HG03575 (cell line): ENCODE measurements at regions not wholly inside any gene's neighbourhood (a gene's known extent, or its start where the extent isn't known, plus 50 kb on each side); places are given as distances from the start of the nearest gene placed in this dataset.
"Not testable (repeated sequence)": the region's sequence is repeated elsewhere in the genome, so short reads cannot be mapped to it uniquely, and the experiment has no call there.

Experiments used
- ATAC-seq: cut with Tn5 transposase; IDR thresholded peaks from one replicate; pipeline ENCODE4 v1.9.1; 2021; ENCODE audit not compliant: unreplicated experiment, insufficient number of reproducible peaks, low FRiP score; ENCODE audit errors: extremely low read depth

- no peak for ATAC-seq
These were observed 109.4 kb upstream of the CCND2 start for GRCh38 chr12:4164188-4164558.

GRCh38 chr12:4161718-4162117 lies 111.8 kb upstream of the CCND2 start:
- no peak for ATAC-seq

- no peak for ATAC-seq
These were observed 113.1 kb upstream of the CCND2 start for GRCh38 chr12:4160314-4161040.

- no peak for ATAC-seq
These were observed 113.7 kb upstream of the CCND2 start for GRCh38 chr12:4159851-4160250.

GRCh38 chr12:4158306-4158705 lies 115.3 kb upstream of the CCND2 start:
- no peak for ATAC-seq

GRCh38 chr12:4157122-4157521 lies 116.4 kb upstream of the CCND2 start:
- ATAC-seq = no peak

GRCh38 chr12:4156317-4156716 lies 117.2 kb upstream of the CCND2 start:
- no peak for ATAC-seq

- ATAC-seq = no peak
These were observed 118.8 kb upstream of the CCND2 start for GRCh38 chr12:4154672-4155225.

- ATAC-seq = peak; percentile 61
These were observed 120.1 kb upstream of the CCND2 start for GRCh38 chr12:4153343-4153892.

GRCh38 chr12:4152145-4152795 lies 121.3 kb upstream of the CCND2 start:
- no peak for ATAC-seq

GRCh38 chr12:4151362-4152121 lies 122.0 kb upstream of the CCND2 start:
- no peak for ATAC-seq

- not testable (repeated sequence) for ATAC-seq
These were observed 123.2 kb upstream of the CCND2 start for GRCh38 chr12:4150355-4150754.

- ATAC-seq = no peak
These were observed 125.0 kb upstream of the CCND2 start for GRCh38 chr12:4148418-4149056.

- no peak for ATAC-seq
These were observed 126.5 kb upstream of the CCND2 start for GRCh38 chr12:4147031-4147481.

GRCh38 chr12:4145990-4146859 lies 127.3 kb upstream of the CCND2 start:
- no peak for ATAC-seq

GRCh38 chr12:4144676-4145075 lies 128.9 kb upstream of the CCND2 start:
- ATAC-seq = no peak

- ATAC-seq = no peak
These were observed 129.7 kb upstream of the CCND2 start for GRCh38 chr12:4143896-4144295.
